IPS DF 4.7 (cell line): ENCODE measurements at regions not wholly inside any gene's neighbourhood (a gene's known extent, or its start where the extent isn't known, plus 50 kb on each side); places are given as distances from the start of the nearest gene placed in this dataset.
A peak's percentile ranks its signal among the peaks of the same experiment; 100 is the strongest.

Experiments
- DNase-seq: peaks from one replicate; pipeline ENCODE4 v3.0.0-alpha.2; 2013; ENCODE audit warnings: low spot score; ENCODE audit errors: extremely low read depth

- DNase-seq = no peak
These were observed 55.1 kb upstream of the RGS4 start for GRCh38 chr1:163013826-163014600.

- DNase-seq = no peak
These were observed 62.9 kb upstream of the RGS4 start for GRCh38 chr1:163006051-163006834.

GRCh38 chr1:162997499-162998285, 71.5 kb upstream of the RGS4 start:
- no peak for DNase-seq

- DNase-seq = no peak
These were observed 72.9 kb upstream of the RGS4 start for GRCh38 chr1:162996261-162996660.

GRCh38 chr1:162994921-162995320, 74.2 kb upstream of the RGS4 start:
- no peak for DNase-seq

- no peak for DNase-seq
These were observed 75.3 kb upstream of the RGS4 start for GRCh38 chr1:162993846-162994245.

- no peak for DNase-seq
These were observed 76.2 kb upstream of the RGS4 start for GRCh38 chr1:162992945-162993344.

GRCh38 chr1:162991444-162991843, 77.7 kb upstream of the RGS4 start:
- no peak for DNase-seq

- DNase-seq = no peak
These were observed 78.5 kb upstream of the RGS4 start for GRCh38 chr1:162990665-162991064.

GRCh38 chr1:162988869-162989268, 80.3 kb upstream of the RGS4 start:
- DNase-seq = peak; percentile 44

- DNase-seq = no peak
These were observed 81.3 kb upstream of the RGS4 start for GRCh38 chr1:162987866-162988265.

- no peak for DNase-seq
These were observed 83.2 kb upstream of the RGS4 start for GRCh38 chr1:162985816-162986435.

GRCh38 chr1:162984699-162985098, 84.5 kb upstream of the RGS4 start:
- no peak for DNase-seq

GRCh38 chr1:162983671-162984425, 85.3 kb upstream of the RGS4 start:
- DNase-seq = no peak

- DNase-seq = no peak
These were observed 86.8 kb upstream of the RGS4 start for GRCh38 chr1:162982364-162982763.

GRCh38 chr1:162977944-162978568, 91.1 kb upstream of the RGS4 start:
- DNase-seq = no peak

- no peak for DNase-seq
These were observed 92.5 kb upstream of the RGS4 start for GRCh38 chr1:162976628-162977027.

- no peak for DNase-seq
These were observed 94.4 kb upstream of the RGS4 start for GRCh38 chr1:162974810-162975209.

GRCh38 chr1:162973381-162973795, 95.8 kb upstream of the RGS4 start:
- no peak for DNase-seq

- DNase-seq = no peak
These were observed 96.4 kb upstream of the RGS4 start for GRCh38 chr1:162972773-162973172.
